ENCODE measurements at regions not wholly inside any gene's neighbourhood (a gene's known extent, or its start where the extent isn't known, plus 50 kb on each side); places are given as distances from the start of the nearest gene placed in this dataset.

DNA sequence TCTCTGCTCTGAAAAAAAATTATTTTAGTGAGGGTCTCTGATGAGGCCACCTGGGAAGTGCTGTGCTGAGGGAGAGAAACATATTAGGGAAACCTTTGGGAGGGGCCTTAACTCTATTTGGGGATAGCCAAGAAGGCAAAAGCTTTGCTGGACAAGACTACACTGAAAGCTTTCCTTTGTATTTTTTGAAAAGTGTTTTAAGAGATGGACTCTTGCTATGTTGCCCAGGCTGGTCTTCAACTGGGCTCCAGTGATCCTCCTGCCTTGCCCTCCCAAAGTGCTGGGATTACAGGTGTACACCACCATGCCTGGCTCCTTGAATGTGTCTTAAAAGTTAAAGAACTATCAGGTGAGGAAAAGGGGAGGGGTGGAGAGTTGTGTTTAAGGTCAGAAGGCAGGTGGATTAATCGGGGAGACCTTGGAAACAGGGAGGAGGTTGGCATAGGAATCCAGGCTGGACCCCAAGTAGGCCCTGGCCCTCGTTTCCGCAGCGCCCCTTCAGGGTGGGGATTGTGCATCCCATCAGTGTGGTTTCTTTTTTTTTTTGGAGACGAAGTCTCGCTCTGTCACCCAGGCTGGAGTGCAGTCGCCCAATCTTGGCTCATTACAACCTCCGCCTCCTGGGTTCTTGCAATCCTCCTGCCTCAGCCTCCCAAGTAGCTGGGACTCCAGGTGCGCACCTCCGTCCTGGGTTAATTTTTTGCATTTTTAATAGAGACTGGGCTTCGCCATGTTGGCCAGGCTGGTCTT lies 92.1 kb downstream of the MYCN start:
- no peak overlapping the region for H2AFZ ChIP-seq

DNA sequence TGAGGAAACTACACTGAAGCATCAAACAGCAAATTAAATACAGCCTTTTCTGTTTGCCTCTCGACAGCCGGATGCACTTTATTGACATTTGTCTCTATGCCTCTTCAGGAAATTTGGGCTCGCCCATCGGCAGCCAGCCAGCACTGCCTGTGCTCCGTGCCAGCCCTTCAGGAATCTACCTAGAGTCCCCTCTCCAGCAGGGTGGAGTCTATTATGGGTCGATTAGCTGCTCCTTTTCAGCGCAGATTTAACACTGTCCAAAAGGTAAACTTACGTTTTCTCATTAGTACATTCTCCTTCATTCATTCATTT lies 91.5 kb downstream of the MYCN start:
- TF ChIP-seq, protein P1, sequence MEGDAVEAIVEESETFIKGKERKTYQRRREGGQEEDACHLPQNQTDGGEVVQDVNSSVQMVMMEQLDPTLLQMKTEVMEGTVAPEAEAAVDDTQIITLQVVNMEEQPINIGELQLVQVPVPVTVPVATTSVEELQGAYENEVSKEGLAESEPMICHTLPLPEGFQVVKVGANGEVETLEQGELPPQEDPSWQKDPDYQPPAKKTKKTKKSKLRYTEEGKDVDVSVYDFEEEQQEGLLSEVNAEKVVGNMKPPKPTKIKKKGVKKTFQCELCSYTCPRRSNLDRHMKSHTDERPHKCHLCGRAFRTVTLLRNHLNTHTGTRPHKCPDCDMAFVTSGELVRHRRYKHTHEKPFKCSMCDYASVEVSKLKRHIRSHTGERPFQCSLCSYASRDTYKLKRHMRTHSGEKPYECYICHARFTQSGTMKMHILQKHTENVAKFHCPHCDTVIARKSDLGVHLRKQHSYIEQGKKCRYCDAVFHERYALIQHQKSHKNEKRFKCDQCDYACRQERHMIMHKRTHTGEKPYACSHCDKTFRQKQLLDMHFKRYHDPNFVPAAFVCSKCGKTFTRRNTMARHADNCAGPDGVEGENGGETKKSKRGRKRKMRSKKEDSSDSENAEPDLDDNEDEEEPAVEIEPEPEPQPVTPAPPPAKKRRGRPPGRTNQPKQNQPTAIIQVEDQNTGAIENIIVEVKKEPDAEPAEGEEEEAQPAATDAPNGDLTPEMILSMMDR (IDR thresholded peaks at IDR 0.05), result no peak
- Histone ChIP-seq H3K9ac (no peak overlapping the region), H3K79me2 (no peaks in the 10 kb centered on the region), H3K36me3 (ENCODE audit: control insufficient read depth, insufficient read depth, low read length) (no peaks in the 10 kb centered on the region), H3K4me3 (ENCODE audit: low read depth, low read length) (no peak overlapping the region), H3K4me2 (ENCODE audit: low read length) (no peak overlapping the region), H3K9me3 (ENCODE audit: control insufficient read depth, low read length) (no peaks in the 10 kb centered on the region), H2AFZ (no peak overlapping the region), H3K27me3 (ENCODE audit: control insufficient read depth, insufficient read depth, low read length) (no peaks in the 10 kb centered on the region), H3K27ac (no peak overlapping the region), H3K4me1 (no peaks in the 10 kb centered on the region)

More for the DNA sequence above, 92.1 kb downstream of the MYCN start:
- Histone ChIP-seq H3K4me3 (ENCODE audit: low read depth, low read length) (no peak overlapping the region), H3K36me3 (ENCODE audit: control insufficient read depth, insufficient read depth, low read length) (no peaks in the 10 kb centered on the region), H3K4me2 (ENCODE audit: low read length) (no peak overlapping the region), H3K9me3 (ENCODE audit: control insufficient read depth, low read length) (no peaks in the 10 kb centered on the region), H3K4me1 (no peaks in the 10 kb centered on the region), H3K9ac (no peak overlapping the region), H3K27ac (no peak overlapping the region), H3K79me2 (no peaks in the 10 kb centered on the region), H3K27me3 (ENCODE audit: control insufficient read depth, insufficient read depth, low read length) (no peaks in the 10 kb centered on the region)
- TF ChIP-seq, protein P1 (IDR thresholded peaks at IDR 0.05), result no peak

DNA sequence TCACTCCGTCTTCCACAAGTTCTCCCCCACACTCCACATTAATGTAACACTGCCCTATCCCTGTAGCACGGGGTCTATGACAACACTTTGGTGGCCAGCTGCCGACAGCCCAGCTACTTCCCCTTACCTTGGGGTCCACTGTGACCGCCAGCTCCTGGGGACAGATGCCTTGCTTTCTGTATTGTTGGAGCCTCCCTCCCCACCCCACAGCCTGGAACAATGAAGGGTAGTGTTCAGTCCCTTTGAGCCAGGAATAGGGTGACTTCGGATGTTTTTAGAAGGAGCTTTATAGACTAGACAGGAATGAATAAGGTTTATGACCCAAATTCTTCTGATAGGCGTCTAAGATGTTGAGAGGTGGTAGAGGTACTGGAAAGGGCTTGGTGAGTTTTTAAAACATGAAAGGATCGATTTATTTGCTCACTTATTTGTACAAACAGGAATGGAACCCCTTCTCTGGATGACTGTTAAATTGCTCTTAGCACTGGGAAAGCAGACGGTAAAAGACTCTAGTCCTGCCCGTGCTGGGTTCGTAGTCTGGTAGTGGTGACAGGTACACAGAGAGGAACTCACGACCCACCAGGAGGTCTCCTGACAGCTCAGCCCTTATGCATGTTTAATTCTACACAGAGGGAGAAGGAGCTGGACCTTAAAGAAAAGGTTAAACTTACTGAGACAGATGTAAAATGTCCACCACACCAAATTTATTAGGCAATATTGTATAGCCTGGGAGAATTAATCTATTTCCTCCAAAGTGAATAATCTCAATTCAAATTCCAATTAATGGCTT lies 90.9 kb downstream of the MYCN start:
- Histone ChIP-seq H2AFZ (no peak overlapping the region), H3K4me3 (ENCODE audit: low read depth, low read length) (no peak overlapping the region), H3K27me3 (ENCODE audit: control insufficient read depth, insufficient read depth, low read length) (no peaks in the 10 kb centered on the region), H3K4me1 (no peaks in the 10 kb centered on the region), H3K36me3 (ENCODE audit: control insufficient read depth, insufficient read depth, low read length) (no peaks in the 10 kb centered on the region), H3K27ac (no peak overlapping the region), H3K79me2 (no peaks in the 10 kb centered on the region), H3K4me2 (ENCODE audit: low read length) (no peak overlapping the region), H3K9ac (no peak overlapping the region), H3K9me3 (ENCODE audit: control insufficient read depth, low read length) (no peaks in the 10 kb centered on the region)
- TF ChIP-seq, protein P1 (IDR thresholded peaks at IDR 0.05), result no peak

GRCh38 chr2:16030206-16031057 lies 90.1 kb downstream of the MYCN start:
- H3K27ac ChIP-seq, result no peak overlapping the region
- TF ChIP-seq, protein P1 (IDR thresholded peaks at IDR 0.05), result no peak
- no peak overlapping the region for H3K4me2 ChIP-seq (ENCODE audit: low read length)
- no peaks in the 10 kb centered on the region for H3K27me3 ChIP-seq (ENCODE audit: control insufficient read depth, insufficient read depth, low read length)
- no peaks in the 10 kb centered on the region for H3K9me3 ChIP-seq (ENCODE audit: control insufficient read depth, low read length)
- H3K79me2 ChIP-seq, result no peaks in the 10 kb centered on the region
- H3K9ac ChIP-seq, result no peak overlapping the region
- no peak overlapping the region for H3K4me3 ChIP-seq (ENCODE audit: low read depth, low read length)
- no peak overlapping the region for H2AFZ ChIP-seq
- H3K4me1 ChIP-seq, result no peaks in the 10 kb centered on the region
- no peaks in the 10 kb centered on the region for H3K36me3 ChIP-seq (ENCODE audit: control insufficient read depth, insufficient read depth, low read length)
